Activated naive CD4-positive, alpha-beta T cell treated with anti-CD3 and anti-CD28 coated beads for 36 hours (primary cell): ENCODE measurements at regions not wholly inside any gene's neighbourhood (a gene's known extent, or its start where the extent isn't known, plus 50 kb on each side); places are given as distances from the start of the nearest gene placed in this dataset.

Experiments used
- CTCF ChIA-PET: fragments of 350-600 bp; sonication (Branson Sonifier 250); formaldehyde crosslinking; loops from one replicate; lab custom pipeline; 2021; ENCODE audit warnings: antibody characterized with exemption; lab: Charles Lee
- DNase-seq: peaks from one replicate; pipeline ENCODE4 v3.0.0-alpha.2; 2020
- H3K27ac Mint-ChIP-seq: one replicate; pipeline ENCODE4 v1.8.0; 2021; ENCODE audit warnings: mild to moderate bottlenecking, mixed read lengths
- H3K27me3 Mint-ChIP-seq: one replicate; pipeline ENCODE4 v1.8.0; 2021; ENCODE audit warnings: low read depth, mixed read lengths
- H3K36me3 Mint-ChIP-seq: one replicate; pipeline ENCODE4 v1.8.0; 2021; ENCODE audit warnings: low read depth, mixed read lengths
- H3K4me1 Mint-ChIP-seq: one replicate; pipeline ENCODE4 v1.8.0; 2021; ENCODE audit warnings: low read depth, mixed read lengths
- H3K4me3 Mint-ChIP-seq: one replicate; pipeline ENCODE4 v1.8.0; 2021; ENCODE audit warnings: mild to moderate bottlenecking, moderate library complexity, mixed read lengths
- H3K9me3 Mint-ChIP-seq: one replicate; pipeline ENCODE4 v1.8.0; 2021; ENCODE audit warnings: mixed read lengths
- intact Hi-C: fragments of 100-400 bp; cut with micrococcal nuclease; formaldehyde crosslinking; loops from one replicate; pipeline ENCODE4 v1.15.1; 2023

- intact Hi-C loops: no loop called here
- H3K4me1 Mint-ChIP-seq: no peaks in the 10 kb centered on the region
- CTCF ChIA-PET: interaction anchor here (0.8 kb wide), 1 partner anchor 13 kb away, joined by 3 read pairs; no protein-coding TSS in a partner anchor
- H3K9me3 Mint-ChIP-seq: no peaks in the 10 kb centered on the region
- no peak overlapping the region for H3K27ac Mint-ChIP-seq
- no peak for DNase-seq
- no peak overlapping the region for H3K4me3 Mint-ChIP-seq
- H3K27me3 Mint-ChIP-seq: peaks cover 17% of the 10 kb centered on the region
- no peaks in the 10 kb centered on the region for H3K36me3 Mint-ChIP-seq
Observed at GRCh38 chr15:94098921-94099573, 132.3 kb upstream of the MCTP2 start.

GRCh38 chr15:94097552-94097951 lies 133.8 kb upstream of the MCTP2 start:
- CTCF ChIA-PET: no interaction called here
- H3K27ac Mint-ChIP-seq: no peak overlapping the region

GRCh38 chr15:94094310-94094709 lies 137.1 kb upstream of the MCTP2 start:
- DNase-seq: no peak
- CTCF ChIA-PET: no interaction called here
- intact Hi-C loops: no loop called here

More at GRCh38 chr15:94097552-94097951, 133.8 kb upstream of the MCTP2 start:
- Mint-ChIP-seq H3K36me3 (no peaks in the 10 kb centered on the region), H3K9me3 (no peaks in the 10 kb centered on the region), H3K27me3 (peaks cover 17% of the 10 kb centered on the region), H3K4me3 (no peak overlapping the region), H3K4me1 (no peaks in the 10 kb centered on the region)
- DNase-seq: no peak
- intact Hi-C loops: no loop called here

GRCh38 chr15:94086341-94086740 lies 145.0 kb upstream of the MCTP2 start:
- DNase-seq: no peak
- Mint-ChIP-seq H3K27ac (no peak overlapping the region), H3K27me3 (peaks cover 5% of the 10 kb centered on the region), H3K36me3 (no peaks in the 10 kb centered on the region), H3K4me1 (no peaks in the 10 kb centered on the region), H3K9me3 (no peaks in the 10 kb centered on the region), H3K4me3 (no peak overlapping the region)
- intact Hi-C loops: no loop called here
- CTCF ChIA-PET: interaction anchor here (0.6 kb wide), 1 partner anchor 903 kb away, joined by 3 read pairs; no protein-coding TSS in a partner anchor

More at GRCh38 chr15:94094310-94094709, 137.1 kb upstream of the MCTP2 start:
- H3K4me1 Mint-ChIP-seq: no peaks in the 10 kb centered on the region
- H3K27ac Mint-ChIP-seq: no peak overlapping the region
- H3K27me3 Mint-ChIP-seq: peaks cover 10% of the 10 kb centered on the region
- H3K4me3 Mint-ChIP-seq: no peak overlapping the region
- no peaks in the 10 kb centered on the region for H3K36me3 Mint-ChIP-seq
- no peaks in the 10 kb centered on the region for H3K9me3 Mint-ChIP-seq

GRCh38 chr15:94083467-94084052 lies 147.8 kb upstream of the MCTP2 start:
- Mint-ChIP-seq H3K27me3 (peaks cover 4% of the 10 kb centered on the region), H3K4me1 (no peaks in the 10 kb centered on the region), H3K9me3 (no peaks in the 10 kb centered on the region), H3K27ac (no peak overlapping the region), H3K4me3 (no peak overlapping the region), H3K36me3 (no peaks in the 10 kb centered on the region)
- intact Hi-C loops: no loop called here
- CTCF ChIA-PET: no interaction called here
- no peak for DNase-seq

DNA sequence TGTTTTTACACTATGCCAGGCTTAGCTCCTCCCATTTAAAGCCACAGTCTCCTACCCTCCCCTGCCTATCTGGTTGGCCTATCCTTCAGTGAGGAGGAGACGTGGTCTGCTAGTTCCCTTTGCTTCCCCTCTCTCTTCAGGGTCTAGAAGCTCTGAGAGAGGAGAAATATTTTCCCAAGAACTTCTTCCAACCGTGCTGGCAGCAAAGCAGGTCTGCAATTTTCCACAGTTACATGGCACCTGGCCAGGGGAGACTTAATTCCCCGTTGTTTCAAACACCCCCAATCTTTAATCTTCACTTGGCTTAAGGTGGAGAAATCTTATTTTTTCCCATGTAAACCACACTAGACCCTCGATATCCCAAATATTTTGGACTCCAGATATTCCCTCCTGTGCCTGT lies 149.5 kb upstream of the MCTP2 start:
- CTCF ChIA-PET: no interaction called here
- Mint-ChIP-seq H3K9me3 (no peaks in the 10 kb centered on the region), H3K27ac (no peak overlapping the region), H3K36me3 (no peaks in the 10 kb centered on the region), H3K4me1 (no peaks in the 10 kb centered on the region), H3K27me3 (peaks cover 4% of the 10 kb centered on the region), H3K4me3 (no peak overlapping the region)
- no peak for DNase-seq
- intact Hi-C loops: no loop called here

DNA sequence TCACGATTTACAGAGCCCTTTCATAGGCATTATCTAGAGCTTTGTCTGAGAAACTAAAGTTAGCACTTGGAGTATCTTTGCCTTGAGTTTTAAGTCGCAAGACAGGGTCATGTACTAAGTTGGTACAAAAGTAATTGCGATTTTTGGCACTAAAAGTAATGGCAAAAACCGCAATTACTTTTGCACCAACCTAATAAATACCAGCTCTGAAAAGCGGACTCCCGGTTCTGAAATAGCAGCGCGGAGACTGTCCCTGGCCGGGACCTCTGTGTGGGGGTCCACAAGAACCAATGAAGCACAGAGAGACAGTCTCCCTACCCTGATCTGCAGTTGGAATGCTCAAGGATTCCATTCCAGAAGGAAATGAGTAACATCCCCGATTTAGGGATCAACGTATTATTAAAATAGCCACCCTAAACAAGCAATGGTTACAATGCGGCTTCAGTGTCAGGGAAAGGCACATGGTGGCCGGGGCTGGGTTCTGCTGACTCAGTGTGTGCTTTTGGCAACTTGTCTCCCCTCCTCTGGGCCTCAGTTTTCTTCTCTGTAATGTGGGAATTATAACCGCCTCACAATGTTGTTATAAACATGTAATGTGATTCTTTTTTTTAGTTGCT lies 150.3 kb upstream of the MCTP2 start:
- no peak for DNase-seq
- H3K4me3 Mint-ChIP-seq: no peak overlapping the region
- H3K4me1 Mint-ChIP-seq: no peaks in the 10 kb centered on the region
- H3K27me3 Mint-ChIP-seq: peaks cover 4% of the 10 kb centered on the region
- no peaks in the 10 kb centered on the region for H3K36me3 Mint-ChIP-seq
- intact Hi-C loops: no loop called here
- CTCF ChIA-PET: no interaction called here
- no peak overlapping the region for H3K27ac Mint-ChIP-seq
- no peaks in the 10 kb centered on the region for H3K9me3 Mint-ChIP-seq

DNA sequence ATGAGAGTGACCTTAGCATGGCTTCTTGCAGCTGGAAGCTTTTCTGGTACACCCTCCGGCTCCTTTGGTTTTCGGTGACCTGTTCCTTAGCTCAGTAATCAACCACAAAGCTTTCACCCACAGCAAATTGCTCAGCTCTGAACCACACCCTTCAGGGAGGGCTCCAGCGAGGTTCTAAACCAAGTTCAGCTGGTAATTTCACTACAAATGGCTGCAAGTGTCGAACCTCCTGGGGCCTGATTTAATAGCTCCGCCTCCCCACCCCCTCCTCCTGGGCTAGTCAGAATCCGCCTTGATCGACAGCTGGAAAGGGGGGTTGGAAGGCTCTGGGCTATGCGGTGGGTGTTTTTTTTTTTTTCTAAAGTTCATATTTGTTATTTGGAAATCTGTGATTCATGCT lies 150.9 kb upstream of the MCTP2 start:
- Mint-ChIP-seq H3K27me3 (peaks cover 4% of the 10 kb centered on the region), H3K4me3 (no peak overlapping the region)

GRCh38 chr15:94079968-94080367 lies 151.4 kb upstream of the MCTP2 start:
- Mint-ChIP-seq H3K27ac (no peak overlapping the region), H3K4me1 (no peaks in the 10 kb centered on the region), H3K36me3 (no peaks in the 10 kb centered on the region), H3K4me3 (no peak overlapping the region), H3K27me3 (peaks cover 4% of the 10 kb centered on the region), H3K9me3 (no peaks in the 10 kb centered on the region)
- DNase-seq: no peak
- intact Hi-C loops: no loop called here
- CTCF ChIA-PET: no interaction called here

More for the DNA sequence above, 150.9 kb upstream of the MCTP2 start:
- no peak overlapping the region for H3K27ac Mint-ChIP-seq
- no peaks in the 10 kb centered on the region for H3K36me3 Mint-ChIP-seq
- CTCF ChIA-PET: no interaction called here
- H3K9me3 Mint-ChIP-seq: no peaks in the 10 kb centered on the region
- no peaks in the 10 kb centered on the region for H3K4me1 Mint-ChIP-seq
- intact Hi-C loops: no loop called here
- no peak for DNase-seq

DNA sequence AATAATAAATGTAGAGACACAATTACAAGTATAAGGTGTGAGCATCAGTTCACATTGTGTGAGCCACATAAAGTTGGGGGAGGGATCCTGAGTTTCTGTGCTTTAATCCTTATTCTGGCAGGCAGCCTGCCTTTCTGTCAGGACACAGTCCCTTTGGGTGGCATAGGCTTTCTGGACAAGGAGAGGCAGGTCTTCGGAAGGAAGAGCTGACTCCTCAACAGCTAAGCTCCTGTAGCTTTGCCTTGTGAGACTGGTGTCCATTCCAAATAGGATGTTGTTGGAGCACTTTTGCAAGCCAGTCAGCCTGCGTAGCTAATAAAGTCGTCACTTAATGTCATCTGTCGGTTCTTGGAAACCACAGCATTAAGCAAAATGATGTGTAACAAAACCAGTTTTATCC lies 151.9 kb upstream of the MCTP2 start:
- Mint-ChIP-seq H3K9me3 (no peaks in the 10 kb centered on the region), H3K4me1 (no peaks in the 10 kb centered on the region), H3K27me3 (peaks cover 4% of the 10 kb centered on the region), H3K36me3 (no peaks in the 10 kb centered on the region), H3K27ac (no peak overlapping the region), H3K4me3 (no peak overlapping the region)
- intact Hi-C loops: no loop called here
- CTCF ChIA-PET: interaction anchor here (1.0 kb wide), 1 partner anchor 9 kb away, joined by 4 read pairs; no protein-coding TSS in a partner anchor
- no peak for DNase-seq

DNA sequence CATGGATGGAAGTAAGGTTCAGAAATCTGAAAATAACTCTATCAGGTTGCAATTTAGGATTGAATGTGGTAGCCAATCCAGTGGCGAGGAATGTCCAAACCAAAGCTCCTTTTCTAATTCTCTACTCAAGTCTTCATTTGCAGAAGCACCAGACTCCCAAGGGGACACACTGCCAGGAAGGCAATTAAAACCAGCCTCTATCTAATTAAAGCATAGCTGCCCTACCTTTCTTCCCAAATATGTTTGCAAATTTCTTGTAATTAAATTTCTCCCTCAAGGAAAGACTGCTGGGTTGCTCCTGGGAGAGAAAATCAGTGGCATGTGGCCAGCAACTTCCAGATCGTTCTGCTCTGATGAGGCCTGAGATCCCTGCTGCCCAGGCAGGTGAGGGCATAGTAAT lies 153.4 kb upstream of the MCTP2 start:
- no peaks in the 10 kb centered on the region for H3K36me3 Mint-ChIP-seq
- H3K4me1 Mint-ChIP-seq: no peaks in the 10 kb centered on the region
- no peak overlapping the region for H3K27ac Mint-ChIP-seq
- no peaks in the 10 kb centered on the region for H3K27me3 Mint-ChIP-seq
- CTCF ChIA-PET: no interaction called here
- DNase-seq: no peak
- intact Hi-C loops: no loop called here
- no peaks in the 10 kb centered on the region for H3K9me3 Mint-ChIP-seq
- H3K4me3 Mint-ChIP-seq: no peak overlapping the region

GRCh38 chr15:94075349-94075748 lies 156.0 kb upstream of the MCTP2 start:
- H3K4me3 Mint-ChIP-seq: no peak overlapping the region
- DNase-seq: no peak
- no peak overlapping the region for H3K27ac Mint-ChIP-seq
- CTCF ChIA-PET: no interaction called here
- H3K4me1 Mint-ChIP-seq: no peaks in the 10 kb centered on the region
- no peaks in the 10 kb centered on the region for H3K36me3 Mint-ChIP-seq
- H3K27me3 Mint-ChIP-seq: peaks cover 5% of the 10 kb centered on the region
- intact Hi-C loops: no loop called here
- H3K9me3 Mint-ChIP-seq: no peaks in the 10 kb centered on the region
